Activated effector memory CD4-positive, alpha-beta T cell treated with Interleukin-2 at 50 U/mL for 16 hours (primary cell): ENCODE measurements at regions not wholly inside any gene's neighbourhood (a gene's known extent, or its start where the extent isn't known, plus 50 kb on each side); places are given as distances from the start of the nearest gene placed in this dataset.

Source experiments
- DNase-seq: peaks from one replicate; pipeline ENCODE4 v3.0.0-alpha.2; 2020

DNA sequence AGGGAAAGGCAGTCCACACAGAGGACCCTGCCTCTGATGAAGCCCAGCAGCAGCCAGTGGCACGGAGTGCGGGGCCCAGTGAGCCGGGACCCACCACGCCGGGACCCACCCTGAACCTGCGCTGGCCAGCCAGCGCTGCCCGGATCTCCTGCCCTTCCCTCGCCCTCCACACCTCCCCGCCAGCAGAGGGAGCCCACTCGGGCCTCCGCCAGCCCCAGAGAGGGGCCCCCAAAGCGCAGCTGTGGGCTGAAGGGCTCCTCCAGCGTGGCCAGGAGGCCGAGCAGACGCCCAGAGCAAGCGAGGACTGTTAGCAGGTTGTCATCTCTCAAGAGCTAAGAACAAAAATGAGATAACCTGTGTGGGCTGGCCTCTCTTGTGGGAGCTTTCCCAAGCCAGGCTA is 81.3 kb upstream of the ATP10A start:
- no peak for DNase-seq

DNA sequence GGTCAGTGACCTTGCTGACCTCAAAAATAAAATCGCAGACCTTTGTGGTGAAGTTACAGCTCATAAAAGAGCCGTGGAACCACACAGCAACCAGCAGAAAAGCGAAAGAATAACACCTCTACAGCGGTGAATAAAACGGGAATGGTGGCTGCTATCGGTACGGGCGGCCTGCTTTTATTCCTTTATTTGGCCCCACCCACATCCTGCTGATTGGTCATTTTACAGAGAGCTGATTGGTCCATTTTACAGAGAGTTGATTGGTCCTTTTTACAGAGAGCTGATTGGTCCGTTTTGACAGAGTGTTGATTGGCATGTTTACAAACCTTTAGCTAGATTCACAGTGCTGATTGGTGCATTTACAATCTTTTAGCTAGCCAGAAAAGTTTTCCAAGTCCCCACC is 80.7 kb upstream of the ATP10A start:
- no peak for DNase-seq

DNA sequence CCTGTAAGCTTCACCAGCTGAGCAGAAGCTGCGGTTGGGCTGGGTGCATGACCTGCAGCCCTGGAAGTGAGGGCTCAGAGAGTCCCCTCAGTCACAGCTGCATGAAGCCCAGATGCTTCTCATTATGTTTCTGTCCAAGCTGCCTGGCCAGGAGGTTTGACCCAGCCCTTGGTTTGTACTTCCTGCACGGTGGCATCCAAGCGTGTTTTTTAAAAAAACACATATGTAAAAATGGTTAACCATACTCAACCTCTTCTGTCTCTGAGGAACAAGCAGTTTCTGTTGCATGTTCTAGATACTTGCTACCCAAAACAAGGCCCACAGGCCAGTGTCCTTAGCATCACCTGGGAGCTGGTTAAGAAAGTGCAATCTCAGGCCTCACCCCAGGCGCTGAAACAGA is 76.0 kb upstream of the ATP10A start:
- no peak for DNase-seq

GRCh38 chr15:25937796-25938195 is 74.7 kb upstream of the ATP10A start:
- no peak for DNase-seq

- no peak for DNase-seq
Measured at GRCh38 chr15:25936004-25936403, 72.9 kb upstream of the ATP10A start.

DNA sequence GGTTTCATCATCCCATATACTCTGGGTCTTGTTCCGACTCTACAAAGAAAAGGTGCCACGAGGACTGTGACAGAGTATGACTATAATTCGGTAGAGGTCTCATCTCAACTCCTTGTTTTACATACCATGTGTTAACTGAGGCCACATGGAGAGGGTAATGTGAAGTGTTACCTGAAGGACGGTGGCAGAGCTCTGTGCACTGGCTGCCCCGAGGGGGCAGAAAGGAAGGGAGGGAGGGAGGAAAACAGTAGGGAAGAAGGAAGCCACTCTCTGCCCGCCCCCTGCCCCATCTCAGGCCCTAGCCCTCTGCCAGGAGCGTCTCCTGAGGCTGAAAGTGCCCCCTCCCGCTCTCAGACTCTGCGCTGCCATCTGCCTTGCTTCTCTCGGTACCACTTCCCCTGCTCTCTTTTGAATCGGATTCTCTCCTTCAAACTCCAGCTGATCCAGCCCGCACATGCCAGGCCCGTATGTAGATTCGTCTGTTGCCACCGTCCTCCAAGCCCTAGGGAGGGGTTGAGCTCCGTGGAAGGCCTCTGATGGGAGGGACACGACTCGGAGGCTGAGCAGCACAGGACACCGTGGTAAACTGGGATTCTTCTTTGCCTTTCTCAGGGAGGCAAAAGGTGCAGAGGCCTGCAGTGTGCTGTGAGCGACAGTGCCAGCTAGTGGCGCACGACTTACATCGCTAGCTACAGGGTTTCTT is 70.5 kb upstream of the ATP10A start:
- DNase-seq: peak; percentile 52

DNA sequence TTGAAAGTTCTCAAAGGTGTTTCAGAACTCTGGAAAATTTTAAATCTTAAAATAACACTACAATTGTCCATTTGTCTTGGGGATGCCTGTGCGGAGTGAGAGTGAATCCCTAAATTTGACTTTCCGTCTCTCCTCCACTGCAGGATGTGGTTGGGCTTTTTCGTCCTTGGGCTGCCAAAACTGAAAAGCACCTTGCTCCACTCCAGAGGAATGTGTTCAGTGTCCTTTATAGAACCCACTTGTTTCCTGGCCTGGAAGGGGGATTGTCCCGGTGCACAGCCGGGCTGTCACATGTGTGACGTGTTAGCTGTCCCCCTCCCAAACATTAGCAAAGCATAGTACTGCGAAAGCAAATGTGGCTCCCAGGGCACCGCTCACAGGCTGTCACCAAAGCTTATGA is 69.6 kb upstream of the ATP10A start:
- DNase-seq: no peak

DNA sequence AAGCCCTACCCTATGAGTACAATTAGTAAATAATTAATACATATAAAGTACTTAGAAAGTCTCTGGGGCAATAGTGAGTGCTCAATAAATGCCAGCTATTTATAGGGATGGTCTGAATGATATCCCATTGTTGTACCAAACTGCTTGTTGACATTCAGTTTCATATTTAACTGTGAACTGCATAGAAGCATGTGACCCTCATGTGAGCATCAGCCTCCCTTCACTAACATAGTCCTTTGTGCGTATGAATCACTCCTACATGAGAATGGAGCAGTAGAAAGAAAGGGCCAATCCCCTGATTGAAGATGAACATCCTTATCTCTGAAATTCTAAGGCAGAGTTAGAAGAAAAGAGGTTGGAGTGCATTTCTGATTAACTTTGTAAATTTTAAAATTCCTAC is 68.7 kb upstream of the ATP10A start:
- no peak for DNase-seq

DNA sequence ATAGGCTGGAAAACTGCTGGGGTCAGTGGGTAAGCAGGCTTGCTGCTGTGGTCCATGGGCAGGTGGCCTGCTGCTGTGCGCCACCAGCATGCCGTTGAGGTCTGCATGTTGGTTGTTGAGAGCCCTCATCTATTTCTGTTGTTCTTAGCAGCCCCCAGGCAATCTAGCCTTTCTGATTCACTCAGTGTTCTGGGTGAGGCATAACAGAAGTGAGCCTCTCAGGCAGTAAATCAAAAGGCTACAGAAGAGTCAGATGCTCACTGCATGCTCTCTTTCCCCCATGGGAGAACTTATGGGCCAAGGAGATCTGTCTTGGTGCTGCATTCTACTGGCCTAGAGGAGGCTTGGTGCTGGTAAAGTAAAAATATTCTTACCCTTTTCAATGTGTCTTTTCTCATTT is 67.8 kb upstream of the ATP10A start:
- no peak for DNase-seq
